MV-4-11 (cell line): ENCODE measurements at regions not wholly inside any gene's neighbourhood (a gene's known extent, or its start where the extent isn't known, plus 50 kb on each side); places are given as distances from the start of the nearest gene placed in this dataset.

Experiments
- DNase-seq: peaks from one replicate; lab custom pipeline; 2025; lab: John Stamatoyannopoulos, UW

GRCh38 chr1:239995281-239995680 is 96.4 kb upstream of the FMN2 start:
- DNase-seq = no peak

GRCh38 chr1:239997160-239997514 is 94.5 kb upstream of the FMN2 start:
- DNase-seq = no peak

GRCh38 chr1:239997515-239998311 is 94.0 kb upstream of the FMN2 start:
- no peak for DNase-seq

GRCh38 chr1:239998312-239998649 is 93.4 kb upstream of the FMN2 start:
- DNase-seq = no peak

- no peak for DNase-seq
These were observed 92.5 kb upstream of the FMN2 start for GRCh38 chr1:239999170-239999569.

- peak; percentile 44 for DNase-seq
These were observed 91.0 kb upstream of the FMN2 start for GRCh38 chr1:240000634-240001033.

GRCh38 chr1:240001177-240001740 is 90.4 kb upstream of the FMN2 start:
- no peak for DNase-seq

GRCh38 chr1:240004086-240004749 is 87.5 kb upstream of the FMN2 start:
- no peak for DNase-seq

GRCh38 chr1:240005997-240006650 is 85.6 kb upstream of the FMN2 start:
- no peak for DNase-seq

- no peak for DNase-seq
These were observed 83.4 kb upstream of the FMN2 start for GRCh38 chr1:240008298-240008697.

GRCh38 chr1:240014051-240014450 is 77.6 kb upstream of the FMN2 start:
- no peak for DNase-seq

GRCh38 chr1:240018617-240019016 is 73.1 kb upstream of the FMN2 start:
- DNase-seq = no peak

- DNase-seq = no peak
These were observed 72.2 kb upstream of the FMN2 start for GRCh38 chr1:240019524-240019923.

GRCh38 chr1:240020871-240021270 is 70.8 kb upstream of the FMN2 start:
- DNase-seq = no peak

- no peak for DNase-seq
These were observed 70.0 kb upstream of the FMN2 start for GRCh38 chr1:240021709-240022108.

GRCh38 chr1:240027059-240027462 is 64.6 kb upstream of the FMN2 start:
- DNase-seq = peak; percentile 9

GRCh38 chr1:240029418-240029817 is 62.3 kb upstream of the FMN2 start:
- DNase-seq = no peak

GRCh38 chr1:240030236-240030635 is 61.4 kb upstream of the FMN2 start:
- no peak for DNase-seq

- no peak for DNase-seq
These were observed 60.7 kb upstream of the FMN2 start for GRCh38 chr1:240031009-240031408.

GRCh38 chr1:240031414-240031813 is 60.3 kb upstream of the FMN2 start:
- DNase-seq = no peak

- no peak for DNase-seq
These were observed 58.3 kb upstream of the FMN2 start for GRCh38 chr1:240033406-240033805.

GRCh38 chr1:240036526-240036925 is 55.2 kb upstream of the FMN2 start:
- DNase-seq = no peak
